UCSD-AML1 (cell line): ENCODE measurements at regions not wholly inside any gene's neighbourhood (a gene's known extent, or its start where the extent isn't known, plus 50 kb on each side); places are given as distances from the start of the nearest gene placed in this dataset.

Experiments
- DNase-seq: peaks from one replicate; lab custom pipeline; 2025; ENCODE audit not compliant: unreplicated experiment; lab: John Stamatoyannopoulos, UW

DNA sequence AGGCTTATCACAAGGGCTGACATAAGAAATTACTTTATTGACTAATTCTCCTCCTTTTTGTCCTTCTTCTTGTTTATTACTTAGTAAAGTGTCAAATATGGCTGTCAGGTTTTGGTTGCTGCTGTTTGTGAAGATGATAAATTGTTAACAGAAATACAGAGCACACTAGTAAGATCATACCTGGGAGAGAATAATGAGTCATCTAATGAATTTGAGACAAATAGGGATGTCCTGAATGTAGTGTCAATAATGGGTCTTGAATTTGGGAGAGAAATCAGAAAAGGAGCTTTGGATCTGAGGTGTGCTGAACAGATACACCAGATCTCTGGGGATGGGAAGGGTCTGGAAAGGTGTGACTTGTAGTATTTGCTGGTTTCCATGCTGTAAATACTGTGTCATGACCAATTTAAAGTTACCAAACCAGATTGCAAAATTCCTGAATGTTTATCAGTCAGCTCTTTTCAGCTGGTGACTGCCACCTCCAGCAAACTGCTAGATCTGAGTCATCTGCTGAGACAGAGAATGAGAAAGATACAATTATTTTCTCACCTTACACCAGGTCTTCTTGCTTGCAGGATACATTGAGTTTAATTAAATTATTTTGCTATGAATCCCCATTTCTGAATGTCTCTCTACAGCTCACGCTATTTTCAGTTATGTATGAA, 76.7 kb upstream of the SATB1 start:
- no peak for DNase-seq

DNA sequence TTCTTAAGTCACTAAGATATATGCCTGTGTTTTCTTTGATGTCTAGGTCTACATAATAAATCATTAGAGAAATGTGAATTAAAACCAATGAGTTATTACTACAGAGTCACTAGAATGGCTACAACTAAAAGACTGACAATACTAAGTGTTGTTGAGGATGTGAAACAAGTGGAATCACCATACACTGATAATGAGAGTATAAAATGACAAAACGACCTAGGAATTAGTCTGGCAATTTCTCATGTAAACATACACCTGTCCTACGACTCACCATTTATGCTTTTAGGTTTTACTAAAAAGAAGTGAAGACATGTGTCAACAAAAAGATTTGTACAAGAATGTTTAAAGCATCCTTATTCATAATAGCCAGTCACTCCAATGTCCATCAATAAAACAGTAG, 75.2 kb upstream of the SATB1 start:
- no peak for DNase-seq

DNA sequence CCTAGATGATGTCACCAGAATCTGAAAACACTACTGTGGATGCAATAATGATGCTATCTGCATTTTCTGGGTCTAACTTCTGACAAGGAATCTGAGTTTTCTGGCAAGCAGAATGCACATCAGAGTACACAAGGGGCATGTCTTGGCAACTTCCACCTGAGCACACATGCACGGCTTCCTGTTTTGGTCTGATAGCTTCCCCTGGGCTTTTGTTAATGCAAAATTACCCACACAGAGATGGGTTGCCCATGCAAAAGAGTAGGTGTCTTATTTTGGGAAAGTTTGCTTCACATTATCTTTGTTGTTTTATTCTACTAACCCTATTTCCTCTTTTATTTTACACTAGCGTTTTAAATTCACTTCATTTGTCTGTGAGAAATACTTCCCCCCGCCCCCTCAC, 74.2 kb upstream of the SATB1 start:
- DNase-seq: peak; percentile 8

- no peak for DNase-seq
Observed at GRCh38 chr3:18494251-18494650, 69.1 kb upstream of the SATB1 start.

GRCh38 chr3:18489939-18490338, 64.8 kb upstream of the SATB1 start:
- DNase-seq: no peak

GRCh38 chr3:18483226-18483625, 58.1 kb upstream of the SATB1 start:
- DNase-seq: no peak

DNA sequence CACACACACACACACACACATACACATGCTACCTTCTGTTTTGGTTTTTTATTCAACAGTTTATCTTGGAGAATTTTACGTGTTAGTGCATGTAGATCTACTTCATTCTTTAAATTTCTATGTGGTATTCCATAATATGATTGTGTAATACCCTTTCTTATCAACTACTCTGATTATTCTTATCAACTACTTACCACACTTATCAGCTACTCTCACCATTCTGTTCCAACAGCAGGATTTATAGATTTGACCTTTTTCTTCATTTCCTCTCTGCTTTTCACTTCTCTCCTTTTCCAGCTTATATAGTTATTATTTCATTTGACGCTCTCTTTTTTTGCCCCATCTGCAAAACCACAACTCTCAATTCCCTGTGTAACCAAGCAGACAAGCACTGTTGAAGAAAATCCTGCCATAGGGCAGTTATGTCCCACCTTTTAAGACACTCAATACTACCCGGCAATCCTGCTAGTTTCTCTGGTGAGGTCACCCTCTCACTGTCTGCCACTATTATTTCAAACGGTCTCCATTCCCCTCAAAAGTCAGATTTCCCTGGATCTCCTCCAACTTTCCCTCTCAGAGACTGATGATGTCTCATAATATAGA, 56.9 kb upstream of the SATB1 start:
- no peak for DNase-seq

GRCh38 chr3:18477620-18478019, 52.5 kb upstream of the SATB1 start:
- no peak for DNase-seq
